GM19043 (cell line): ENCODE measurements at regions not wholly inside any gene's neighbourhood (a gene's known extent, or its start where the extent isn't known, plus 50 kb on each side); places are given as distances from the start of the nearest gene placed in this dataset.

ENCODE experiments used
- ATAC-seq: cut with Tn5 transposase; IDR thresholded peaks from one replicate; pipeline ENCODE4 v1.9.1; 2021; ENCODE audit warnings: low read depth; ENCODE audit not compliant: unreplicated experiment

DNA sequence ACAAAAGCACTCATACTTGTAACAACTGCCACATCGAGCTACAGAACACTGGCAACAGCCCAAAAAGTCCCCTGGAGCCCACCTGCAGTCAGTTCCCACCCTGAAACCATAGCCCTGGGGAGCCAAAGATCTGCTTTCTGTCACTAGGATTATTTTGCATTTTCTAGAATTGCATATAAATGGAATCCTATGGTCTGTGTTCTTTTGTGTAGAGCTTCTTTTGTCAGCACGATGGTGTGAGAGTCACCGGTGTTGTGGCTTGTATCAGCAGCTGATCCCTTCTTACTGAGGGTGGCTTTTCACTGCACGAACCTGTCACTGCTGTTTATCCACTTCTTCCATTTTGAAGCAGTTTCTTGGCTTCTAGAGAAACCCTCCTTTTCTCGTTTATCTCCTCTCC, 60.1 kb upstream of the PRR23E start:
- no peak for ATAC-seq

DNA sequence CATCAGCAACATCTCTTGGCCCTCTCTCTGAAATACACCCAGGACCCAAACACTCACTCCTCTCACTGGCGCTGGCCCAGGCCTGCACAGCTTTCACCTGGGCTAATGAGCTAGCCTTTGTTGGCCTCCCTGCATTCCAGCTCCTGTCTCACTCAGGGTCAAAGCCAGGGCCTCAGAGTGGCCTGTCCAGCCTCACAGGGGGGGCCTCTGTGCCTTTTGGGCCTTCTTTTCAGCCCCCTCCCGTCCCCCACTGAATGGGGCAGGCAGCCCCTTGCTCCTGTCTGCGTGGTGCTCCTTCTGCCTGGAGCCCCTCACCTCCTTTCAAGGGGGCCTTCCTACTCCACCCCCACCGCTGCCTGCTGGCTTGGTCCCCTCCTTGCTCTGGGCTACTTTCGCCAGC, 59.0 kb upstream of the PRR23E start:
- no peak for ATAC-seq

DNA sequence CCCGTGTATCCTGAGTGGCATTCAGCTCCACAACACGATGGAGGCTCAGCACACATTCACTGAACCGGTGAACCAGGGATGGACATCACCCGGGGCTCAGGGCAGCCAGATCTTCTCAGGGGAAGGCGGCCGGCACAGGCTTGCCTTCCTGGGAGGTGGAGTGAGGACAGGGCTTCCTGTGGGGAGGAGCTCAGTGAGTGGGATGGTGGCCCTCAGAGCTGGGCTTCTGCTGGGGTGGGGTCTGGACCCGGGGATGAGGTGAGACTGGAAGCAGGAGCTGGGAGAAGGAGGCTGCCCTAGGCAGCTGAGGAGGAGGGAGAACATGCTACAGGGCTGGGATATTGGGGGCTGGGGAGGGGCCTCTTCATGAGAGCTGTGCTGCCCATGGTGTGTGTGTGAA, 58.5 kb upstream of the PRR23E start:
- ATAC-seq = no peak

DNA sequence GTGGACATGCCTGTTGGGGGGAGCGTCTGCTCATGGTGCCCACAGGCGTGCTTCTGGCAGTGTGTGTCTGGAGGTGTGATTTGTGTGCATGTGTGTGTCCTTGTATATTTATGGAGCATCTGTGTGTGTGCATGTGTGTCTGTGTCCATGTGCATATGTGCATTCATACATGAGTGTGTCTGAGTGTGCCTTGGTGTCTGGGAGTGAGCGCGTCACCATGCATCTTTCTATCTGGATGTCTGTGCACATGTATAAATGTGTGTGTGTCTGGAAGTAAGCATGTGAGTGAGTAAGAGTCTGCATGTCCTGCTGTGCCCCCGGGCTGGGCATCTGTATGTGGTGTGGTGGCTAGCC, 58.1 kb upstream of the PRR23E start:
- ATAC-seq = no peak

DNA sequence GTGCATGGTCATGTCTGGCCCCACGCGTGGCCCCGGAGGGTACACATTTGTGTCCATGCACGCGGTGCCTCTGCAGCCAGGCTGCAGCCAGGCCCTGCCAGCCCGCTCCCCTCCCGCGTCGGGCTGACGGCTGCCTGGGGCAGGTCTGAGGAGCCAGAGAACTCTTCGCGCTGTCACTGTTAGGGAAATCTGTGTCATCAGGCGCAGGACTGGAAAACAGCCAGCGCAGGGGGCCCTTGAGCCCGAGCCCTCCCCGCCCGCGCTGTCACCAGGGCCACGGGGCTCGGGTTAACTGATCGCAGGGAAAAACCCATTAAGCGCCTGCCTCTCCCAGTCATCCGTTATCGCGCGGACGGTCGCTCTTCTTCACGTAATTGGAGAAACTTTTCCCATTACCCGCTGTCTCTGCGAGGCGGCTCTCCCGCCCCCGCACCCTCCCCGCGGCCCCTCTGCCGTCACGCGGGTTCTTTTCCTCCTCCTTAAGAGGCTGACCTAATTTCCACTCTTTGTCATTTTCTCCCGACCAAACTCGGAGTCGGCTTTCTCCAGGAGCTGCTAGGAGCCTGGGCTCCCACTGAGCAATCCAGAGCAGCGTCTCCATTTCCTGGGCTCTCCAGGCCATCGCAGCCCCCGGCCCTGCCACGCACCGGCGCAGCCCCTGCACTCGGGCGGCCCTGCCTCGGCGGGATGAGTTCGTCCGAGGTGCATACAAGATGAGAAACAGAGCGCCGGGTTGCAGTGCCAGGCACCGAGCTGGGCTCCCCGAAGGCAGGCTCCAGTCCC, 57.5 kb upstream of the PRR23E start:
- ATAC-seq = no peak

DNA sequence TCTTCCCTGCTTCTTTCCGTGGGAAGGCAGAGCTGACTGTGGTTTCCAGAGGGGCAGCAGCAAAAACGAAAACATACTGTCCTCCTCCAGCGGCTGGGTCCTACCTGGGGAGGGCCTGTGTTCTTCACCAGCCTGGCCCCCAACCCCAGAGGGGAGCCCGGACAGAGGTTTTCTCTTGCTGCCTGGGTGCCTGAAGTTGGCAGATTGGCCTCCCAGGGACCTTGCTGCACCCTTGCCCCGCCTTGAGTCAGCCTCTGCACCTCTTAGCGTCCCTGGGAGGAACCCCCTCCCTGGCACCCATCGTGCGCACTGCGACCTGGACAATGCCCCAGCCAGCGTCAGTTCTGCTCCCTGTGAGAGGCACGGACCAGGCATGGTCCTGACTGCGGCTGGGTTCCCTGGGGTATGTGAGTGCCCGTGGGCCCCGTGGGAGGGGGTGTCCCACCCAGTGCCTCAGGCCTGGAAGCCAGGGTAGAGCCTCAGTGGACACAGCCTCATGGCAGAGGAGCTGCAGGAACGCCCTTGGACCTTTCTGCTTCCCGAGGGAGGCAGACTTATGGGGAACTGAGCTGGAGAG, 56.8 kb upstream of the PRR23E start:
- no peak for ATAC-seq

DNA sequence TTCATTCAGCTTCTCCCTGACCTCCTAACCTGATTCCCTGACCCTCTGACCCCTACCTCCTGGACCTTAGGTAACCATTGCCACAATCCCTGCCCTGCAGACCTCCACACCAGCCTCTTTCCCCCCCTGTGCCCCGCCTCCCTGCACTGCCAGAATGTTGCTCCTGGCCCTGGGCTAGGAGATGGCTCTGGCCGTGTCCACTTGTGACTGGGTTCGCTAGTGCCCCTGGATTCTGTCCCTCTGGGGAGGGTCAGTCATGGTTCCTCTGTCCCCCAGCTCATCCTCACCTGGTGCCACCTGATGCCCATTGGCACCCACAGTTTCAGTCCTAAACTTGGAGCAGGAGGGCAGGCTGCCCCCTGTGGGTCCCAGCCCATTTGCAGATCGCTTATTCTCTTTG, 56.2 kb upstream of the PRR23E start:
- no peak for ATAC-seq

DNA sequence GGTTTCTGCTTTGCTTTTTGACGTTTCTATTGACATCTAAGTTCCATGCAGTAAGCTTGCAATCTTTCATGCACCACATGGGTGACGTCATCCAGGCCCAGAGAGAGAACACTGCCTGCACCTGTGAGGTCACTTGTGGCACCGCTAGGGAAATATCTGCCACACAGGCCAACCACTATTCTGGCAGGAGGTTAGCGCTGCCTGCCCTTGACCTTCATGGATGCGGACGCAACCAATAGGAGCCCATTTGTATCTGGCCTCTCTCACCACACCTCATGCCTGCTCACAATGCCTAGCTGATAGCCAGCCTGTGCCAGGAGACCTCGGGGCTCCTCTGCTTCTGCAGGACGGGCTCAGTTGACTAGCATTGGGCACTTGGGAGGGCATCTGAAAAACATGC, 55.8 kb upstream of the PRR23E start:
- no peak for ATAC-seq

DNA sequence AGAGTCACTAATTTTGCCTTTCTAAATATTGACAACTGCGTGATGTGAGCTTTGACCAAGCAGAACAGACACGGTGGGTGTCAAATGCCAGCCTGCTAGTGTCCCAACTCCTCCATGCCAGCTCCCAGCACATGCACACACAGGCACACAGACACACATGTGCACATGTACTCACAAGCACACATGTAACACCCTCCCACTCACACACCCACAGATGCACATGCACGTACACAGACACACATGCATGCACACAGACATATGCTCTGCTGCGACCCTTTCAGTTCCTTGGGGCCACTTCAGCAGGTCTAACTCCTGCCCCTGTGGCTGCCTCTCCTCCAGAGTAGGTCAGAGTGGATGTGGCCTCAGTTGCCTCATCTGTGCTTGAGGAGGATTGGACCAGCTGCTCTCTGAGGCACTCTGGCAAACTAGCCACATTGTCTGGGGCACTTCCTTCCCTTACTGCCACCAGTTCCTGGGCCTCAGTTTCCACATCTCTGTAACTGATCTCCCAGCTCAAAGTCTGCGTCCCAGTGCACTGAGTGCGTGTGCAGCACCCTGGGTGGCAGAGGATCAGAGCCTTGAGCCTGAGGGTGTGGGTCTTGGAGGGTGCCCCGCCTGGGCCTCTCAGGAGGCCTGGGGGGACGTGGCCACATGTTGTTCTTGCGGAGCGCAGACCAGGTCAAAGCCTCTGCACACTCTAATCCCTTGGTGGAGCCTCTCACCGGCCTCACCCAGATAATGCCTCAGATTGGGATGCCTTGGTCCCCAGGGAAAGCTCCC, 55.0 kb upstream of the PRR23E start:
- ATAC-seq = no peak

DNA sequence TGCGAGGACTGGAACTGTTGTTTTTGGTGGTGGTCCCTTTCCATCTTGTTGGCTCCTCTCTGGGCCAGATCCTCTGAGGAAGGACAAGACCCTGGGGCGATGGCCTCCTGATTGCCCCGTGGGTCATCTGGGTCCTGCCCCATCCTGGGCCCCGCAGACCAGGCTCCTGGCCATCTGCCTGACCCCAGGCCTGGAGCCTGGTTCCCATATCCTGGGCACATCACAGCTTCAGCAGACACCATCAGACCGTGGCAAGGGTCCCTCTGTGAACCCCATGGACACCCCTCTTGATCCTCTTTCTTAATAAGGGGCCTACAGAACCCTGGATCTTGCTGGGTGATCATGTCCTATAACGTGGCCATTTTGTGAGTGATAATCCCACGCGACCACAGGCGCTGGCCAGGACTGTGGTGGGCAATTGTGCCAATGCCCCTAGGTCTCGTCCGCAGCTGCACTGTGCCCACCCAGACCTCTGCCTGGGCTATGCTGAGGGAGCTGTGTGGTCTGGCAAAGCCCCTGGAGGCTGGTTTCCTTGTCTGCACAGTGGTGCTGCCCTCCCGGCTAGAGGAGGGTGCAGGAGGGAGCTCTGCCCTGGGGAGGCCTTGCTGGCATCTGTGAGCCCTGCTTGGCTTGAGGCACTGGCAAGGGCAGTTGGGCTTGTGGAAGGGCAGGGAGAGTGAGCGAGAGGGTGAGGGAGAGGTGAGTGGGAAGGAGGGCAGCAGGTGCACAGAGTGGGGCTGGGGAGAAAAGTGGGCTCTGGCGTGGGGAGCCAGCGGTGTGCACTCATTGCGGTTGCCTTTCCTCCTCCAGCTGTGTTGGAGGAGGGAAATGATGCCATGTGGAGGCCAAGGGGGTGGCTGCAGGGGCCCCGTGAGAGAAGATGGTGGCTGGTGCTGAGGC, 53.1 kb upstream of the PRR23E start:
- no peak for ATAC-seq

DNA sequence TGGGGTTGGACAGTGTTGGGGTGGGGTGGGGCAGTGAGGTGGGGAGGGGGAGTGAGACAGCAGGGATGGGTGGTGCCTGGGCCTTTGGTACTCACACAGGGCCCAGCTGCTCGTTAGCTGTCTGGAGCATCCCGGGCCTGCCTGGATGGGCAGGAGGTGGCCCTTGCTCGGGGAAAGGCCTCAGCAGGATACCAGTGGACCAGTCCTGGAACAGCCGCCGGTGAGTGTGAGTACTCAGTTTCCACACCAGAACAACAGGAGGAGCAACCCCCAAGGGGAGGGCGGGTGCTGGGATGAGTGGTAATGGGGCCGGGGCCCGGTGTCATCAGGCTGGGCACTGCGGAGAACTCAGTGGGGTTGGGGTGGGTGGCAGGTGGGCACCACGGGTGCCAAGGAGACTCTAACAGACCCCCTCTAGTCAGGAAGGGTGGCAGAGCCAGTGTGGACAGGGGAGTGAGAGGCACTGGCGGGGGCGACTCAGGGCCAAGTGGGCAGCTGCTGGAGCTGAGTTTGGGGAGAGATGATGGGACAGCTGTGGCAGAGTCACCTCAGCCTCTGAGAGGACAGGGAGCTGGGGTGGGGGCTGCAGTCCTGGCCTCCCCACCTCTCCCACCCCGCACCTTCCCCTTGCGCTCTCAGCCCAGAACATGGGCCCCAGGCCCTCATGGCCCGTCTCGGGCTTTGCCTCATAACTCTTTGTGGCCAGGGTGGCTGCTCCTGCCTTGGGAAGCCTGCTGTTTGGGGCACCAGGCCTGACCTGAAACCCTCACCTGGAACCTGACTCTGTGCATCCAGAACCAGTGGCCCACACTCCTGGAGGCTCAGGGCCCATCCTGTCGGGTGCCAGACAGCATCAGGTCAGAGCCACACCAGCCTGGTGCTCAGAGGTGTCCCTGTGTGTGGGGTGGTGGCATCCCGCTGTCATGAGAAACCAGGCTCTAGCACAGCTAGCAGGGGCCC, 52.1 kb upstream of the PRR23E start:
- no peak for ATAC-seq

DNA sequence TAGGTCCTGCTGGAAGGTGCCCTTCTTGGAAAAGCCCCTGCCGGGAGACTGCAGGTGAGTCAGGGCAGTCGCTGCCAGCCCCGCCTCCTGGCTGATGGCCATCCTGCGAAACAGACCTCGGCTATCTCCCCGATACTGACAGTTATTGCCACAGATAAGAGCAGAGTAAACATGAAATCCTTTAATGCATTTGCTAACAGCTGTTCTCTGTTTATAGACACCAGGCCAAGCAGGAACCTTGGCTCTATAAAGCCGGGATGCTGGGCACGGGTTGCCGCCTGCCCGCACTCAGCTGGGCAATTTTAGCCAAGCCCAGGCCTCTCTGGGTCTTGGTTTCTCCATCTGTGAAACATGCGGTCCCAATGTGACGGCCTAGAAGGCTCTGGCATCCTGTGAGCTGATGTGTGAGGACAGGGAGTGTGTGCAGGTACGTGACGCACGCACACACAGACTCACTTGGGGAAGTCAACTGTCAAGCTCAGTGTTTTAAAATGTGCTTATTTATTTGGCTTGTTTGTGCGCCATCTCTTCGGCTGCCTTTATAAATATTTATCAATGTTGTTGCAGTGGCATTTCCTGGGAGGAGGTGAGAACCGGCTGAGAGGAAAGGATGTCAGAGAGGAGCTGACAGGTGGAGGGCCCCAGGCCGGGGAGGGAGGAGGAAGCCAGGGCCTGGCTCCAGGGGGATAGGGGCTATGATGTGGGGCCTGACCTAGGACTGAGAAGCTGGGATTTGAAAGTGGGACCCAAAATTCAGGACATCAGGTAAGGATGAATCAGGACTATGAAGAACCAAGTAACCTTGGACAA, 50.8 kb upstream of the PRR23E start:
- no peak for ATAC-seq
